C4-2B (cell line): ENCODE measurements at regions not wholly inside any gene's neighbourhood (a gene's known extent, or its start where the extent isn't known, plus 50 kb on each side); places are given as distances from the start of the nearest gene placed in this dataset.

ENCODE experiments used
- H3K27ac ChIP-seq: fragments of 450-650 bp; 2 replicates; pipeline ENCODE4 v1.5.1; 2017
- CTCF ChIP-seq: fragments of 450-650 bp; conservative IDR thresholded peaks from 2 replicates; pipeline ENCODE4 v1.5.1; 2017; ENCODE audit warnings: mild to moderate bottlenecking
- ZFX ChIP-seq: fragments of 450-650 bp; IDR thresholded peaks from 2 replicates; pipeline ENCODE4 v1.6.1; 2017

- H3K27ac ChIP-seq: no peak overlapping the region
Measured at GRCh38 chr2:145752091-145752806, 1232.3 kb upstream of the ZEB2 start.

GRCh38 chr2:145751629-145752028 is 1231.7 kb upstream of the ZEB2 start:
- no peak overlapping the region for H3K27ac ChIP-seq

More at GRCh38 chr2:145752091-145752806, 1232.3 kb upstream of the ZEB2 start:
- TF ChIP-seq CTCF (peak; percentile 67), ZFX (no peak)

GRCh38 chr2:145751155-145751554 is 1231.2 kb upstream of the ZEB2 start:
- H3K27ac ChIP-seq: no peak overlapping the region
- no peak for TF ChIP-seq ZFX
- TF ChIP-seq CTCF: no peak

More at GRCh38 chr2:145751629-145752028, 1231.7 kb upstream of the ZEB2 start:
- TF ChIP-seq ZFX (no peak), CTCF (no peak)

GRCh38 chr2:145750612-145751011 is 1230.7 kb upstream of the ZEB2 start:
- TF ChIP-seq ZFX (no peak), CTCF (no peak)
- H3K27ac ChIP-seq: no peak overlapping the region

- TF ChIP-seq CTCF (no peak), ZFX (no peak)
- H3K27ac ChIP-seq: no peak overlapping the region
Measured at GRCh38 chr2:145750144-145750543, 1230.2 kb upstream of the ZEB2 start.

GRCh38 chr2:145749556-145749955 is 1229.6 kb upstream of the ZEB2 start:
- no peak for TF ChIP-seq CTCF
- no peak for TF ChIP-seq ZFX
- no peak overlapping the region for H3K27ac ChIP-seq

GRCh38 chr2:145748927-145749326 is 1229.0 kb upstream of the ZEB2 start:
- no peak overlapping the region for H3K27ac ChIP-seq
- TF ChIP-seq CTCF (no peak), ZFX (no peak)
